Breast epithelium (tissue), 3 donors: ENCODE measurements at regions not wholly inside any gene's neighbourhood (a gene's known extent, or its start where the extent isn't known, plus 50 kb on each side); places are given as distances from the start of the nearest gene placed in this dataset.

Experiments
- CTCF ChIP-seq, 3 donors: fragments of 450-650 bp; IDR thresholded peaks; one replicate each; pipeline ENCODE4 v1.5.1; 2016 to 2017; ENCODE audit warnings: antibody characterized with exemption in 3 of 3, mild to moderate bottlenecking in 3 of 3, moderate library complexity in 3 of 3
- POLR2A ChIP-seq: fragments of 450-650 bp; IDR thresholded peaks from one replicate; pipeline ENCODE4 v1.6.1; 2016; ENCODE audit warnings: antibody characterized with exemption, mild to moderate bottlenecking, moderate library complexity

GRCh38 chr18:43481069-43481468 is 203.8 kb upstream of the SYT4 start:
- TF ChIP-seq CTCF (IDR thresholded peaks at IDR 0.05) (no peak), POLR2A (no peak)
